HEK293T (cell line): ENCODE measurements at regions not wholly inside any gene's neighbourhood (a gene's known extent, or its start where the extent isn't known, plus 50 kb on each side); places are given as distances from the start of the nearest gene placed in this dataset.

Experiments
- SP1 ChIP-seq: fragments of 450-650 bp; IDR thresholded peaks from 2 replicates; pipeline ENCODE4 v1.6.1; 2017
- SUZ12 ChIP-seq: fragments of 450-650 bp; IDR thresholded peaks from 2 replicates; pipeline ENCODE4 v1.6.1; 2016; ENCODE audit warnings: mild to moderate bottlenecking

GRCh38 chr3:174619239-174619638 is 239.9 kb upstream of the NAALADL2 start:
- TF ChIP-seq SP1 = no peak
- TF ChIP-seq SUZ12 = no peak
